ENCODE measurements at regions not wholly inside any gene's neighbourhood (a gene's known extent, or its start where the extent isn't known, plus 50 kb on each side); places are given as distances from the start of the nearest gene placed in this dataset.

- no peak for DNase-seq (ENCODE audit: low read depth in 3 of 3)
Measured at GRCh38 chr13:106351251-106351650, 184.2 kb downstream of the EFNB2 start.

GRCh38 chr13:106350208-106350607, 185.3 kb downstream of the EFNB2 start:
- DNase-seq (ENCODE audit: low read depth in 3 of 3): no peak

DNA sequence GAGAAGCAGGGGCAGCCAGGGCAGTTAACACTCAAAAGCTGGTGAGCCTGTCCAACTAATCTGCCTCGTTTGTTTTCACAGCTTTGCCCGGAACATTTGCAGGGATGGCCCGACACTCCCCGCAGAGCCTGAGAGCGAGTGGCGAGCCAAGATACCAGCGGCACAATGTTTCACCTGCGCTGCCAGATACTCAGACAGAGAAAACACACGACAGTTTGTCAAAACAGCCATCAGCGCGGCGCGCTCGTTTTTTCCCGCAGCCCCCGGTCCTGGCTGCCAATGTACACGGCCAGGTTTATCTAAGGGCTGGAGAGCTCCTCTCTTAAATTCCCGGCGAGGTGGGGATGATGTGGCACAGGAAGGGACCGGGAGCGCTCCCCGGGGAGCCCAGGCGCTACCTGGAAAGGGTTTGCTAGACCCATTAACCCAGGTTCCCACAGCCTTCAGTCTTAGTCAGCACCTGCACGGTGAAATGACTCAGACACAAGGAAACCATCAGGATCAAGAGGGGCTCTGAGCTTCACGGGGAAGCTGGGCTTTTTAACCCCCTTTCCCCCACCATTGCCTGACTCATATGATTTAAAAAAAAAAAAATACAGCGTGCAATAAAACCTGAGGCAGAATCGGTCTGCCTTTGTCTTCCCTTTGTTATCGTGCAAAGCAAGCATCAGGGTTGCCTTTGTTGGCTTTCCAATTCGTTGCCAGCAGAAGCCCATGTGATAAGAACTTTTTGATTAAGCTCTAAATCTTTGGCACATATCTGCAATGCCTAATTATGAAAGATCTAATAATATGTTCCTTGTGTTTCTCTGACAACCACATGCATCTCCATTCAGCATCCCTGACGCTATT, 186.2 kb downstream of the EFNB2 start:
- DNase-seq (ENCODE audit: low read depth in 3 of 3): no peak

- no peak for DNase-seq (ENCODE audit: low read depth in 3 of 3)
Measured at GRCh38 chr13:106348075-106348840, 187.2 kb downstream of the EFNB2 start.

GRCh38 chr13:106344342-106344741, 191.1 kb downstream of the EFNB2 start:
- no peak for DNase-seq (ENCODE audit: low read depth in 3 of 3)

GRCh38 chr13:106343836-106344235, 191.6 kb downstream of the EFNB2 start:
- DNase-seq (ENCODE audit: low read depth in 3 of 3): no peak

DNA sequence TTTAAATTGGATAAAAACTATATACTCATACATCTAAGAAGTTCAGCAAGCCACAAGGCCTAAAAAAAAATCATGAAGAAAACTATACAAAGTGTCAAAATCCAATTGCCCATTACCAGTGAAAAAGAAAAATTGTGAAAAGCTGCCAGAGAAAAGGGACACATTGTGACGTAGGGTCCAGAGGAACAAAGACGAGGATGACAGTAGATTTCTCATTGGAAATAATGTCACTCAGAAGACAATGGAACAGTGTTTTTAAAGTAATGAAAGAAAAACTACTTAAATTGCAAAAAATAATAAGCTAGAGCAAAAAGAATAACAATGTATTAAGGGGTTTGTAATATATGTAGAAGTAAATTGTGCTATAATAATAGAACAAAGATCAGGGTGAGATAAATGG, 195.2 kb downstream of the EFNB2 start:
- DNase-seq (ENCODE audit: low read depth in 3 of 3): no peak

DNA sequence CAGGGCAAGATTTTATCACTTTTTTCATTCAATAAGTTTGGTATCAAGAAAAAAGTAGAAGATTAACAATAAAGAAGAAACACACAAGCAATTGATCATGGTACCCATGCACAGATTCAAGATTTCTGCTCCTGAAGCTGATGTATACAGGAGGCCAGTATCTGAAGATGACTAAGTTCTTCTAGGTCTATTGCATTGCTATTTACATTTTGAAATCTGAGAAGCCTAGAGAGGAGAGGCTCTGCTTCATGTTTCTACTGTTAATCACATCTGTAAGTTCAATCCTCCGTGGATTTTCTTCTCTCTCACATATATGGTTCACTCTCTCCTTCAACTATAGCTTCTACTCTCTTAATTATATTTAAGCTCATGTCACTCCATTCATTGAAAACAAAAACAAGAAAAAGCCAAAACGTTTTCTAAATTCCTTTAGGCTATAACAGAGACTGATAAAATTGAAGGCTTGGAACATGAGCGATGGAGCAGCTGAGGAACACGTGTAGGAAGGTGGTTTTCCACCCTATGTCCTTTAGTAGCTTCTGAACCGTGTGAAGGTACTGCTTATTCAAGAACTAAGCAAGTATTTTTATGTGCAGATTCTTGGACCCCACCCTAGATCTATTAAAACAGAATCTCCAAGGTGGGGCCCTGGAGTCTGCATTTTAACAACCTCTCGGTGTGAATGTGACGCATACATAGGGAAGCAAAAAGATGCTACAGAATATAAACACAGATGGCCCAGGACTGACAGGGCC, 198.2 kb downstream of the EFNB2 start:
- no peak for DNase-seq (ENCODE audit: low read depth in 3 of 3)

- no peak for DNase-seq (ENCODE audit: low read depth in 3 of 3)
Measured at GRCh38 chr13:106336668-106337067, 198.8 kb downstream of the EFNB2 start.

GRCh38 chr13:106332621-106333020, 202.8 kb downstream of the EFNB2 start:
- DNase-seq (ENCODE audit: low read depth in 3 of 3): no peak

GRCh38 chr13:106331116-106331515, 204.3 kb downstream of the EFNB2 start:
- no peak for DNase-seq (ENCODE audit: low read depth in 3 of 3)

- DNase-seq (ENCODE audit: low read depth in 3 of 3): no peak
Measured at GRCh38 chr13:106329941-106330340, 205.5 kb downstream of the EFNB2 start.

DNA sequence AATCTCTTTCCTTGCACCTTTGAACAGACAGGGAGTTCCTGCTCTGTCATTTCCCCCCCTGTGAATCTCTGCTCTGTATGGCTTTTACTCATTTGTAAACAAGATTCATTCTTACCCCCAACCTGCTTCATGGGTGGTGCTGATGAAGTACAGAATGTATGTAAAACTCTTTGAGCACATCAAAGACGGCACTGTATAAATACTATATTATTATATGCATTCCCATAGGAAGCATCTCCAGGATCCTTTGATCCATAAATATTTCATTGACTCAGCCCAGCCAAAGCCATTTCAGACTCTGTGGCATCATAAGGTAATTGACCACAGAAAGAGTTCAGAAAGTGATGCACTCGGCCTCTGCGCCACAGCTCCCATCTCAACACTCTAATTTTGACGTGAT, 208.7 kb downstream of the EFNB2 start:
- DNase-seq (ENCODE audit: low read depth in 3 of 3): no peak

- DNase-seq (ENCODE audit: low read depth in 3 of 3): no peak
Measured at GRCh38 chr13:106324444-106324843, 211.0 kb downstream of the EFNB2 start.

- no peak for DNase-seq (ENCODE audit: low read depth in 3 of 3)
Measured at GRCh38 chr13:106322628-106323027, 212.8 kb downstream of the EFNB2 start.

- no peak for DNase-seq (ENCODE audit: low read depth in 3 of 3)
Measured at GRCh38 chr13:106318941-106319411, 216.5 kb downstream of the EFNB2 start.

GRCh38 chr13:106314417-106314816, 221.0 kb downstream of the EFNB2 start:
- no peak for DNase-seq (ENCODE audit: low read depth in 3 of 3)

DNA sequence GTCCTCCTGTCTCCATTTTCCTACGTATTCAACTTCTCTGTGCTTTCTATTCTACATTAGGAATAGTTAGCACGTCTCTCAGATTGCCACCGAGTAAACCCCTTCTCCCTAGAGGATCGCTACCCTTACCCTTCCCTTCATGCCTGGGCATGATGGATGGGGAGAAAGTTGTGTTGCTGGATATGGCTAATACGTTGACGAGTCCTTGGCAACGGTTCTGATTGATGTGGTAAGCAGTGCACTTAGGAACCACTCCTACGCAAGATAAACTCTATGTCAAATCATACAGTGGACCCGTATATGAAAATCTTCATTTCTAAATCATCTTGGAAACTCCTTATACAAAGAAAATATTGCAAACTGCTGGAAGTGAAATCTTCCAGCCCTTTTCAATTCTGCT, 224.5 kb downstream of the EFNB2 start:
- DNase-seq (ENCODE audit: low read depth in 3 of 3): no peak

GRCh38 chr13:106310291-106310865, 225.1 kb downstream of the EFNB2 start:
- DNase-seq (ENCODE audit: low read depth in 3 of 3): no peak

DNA sequence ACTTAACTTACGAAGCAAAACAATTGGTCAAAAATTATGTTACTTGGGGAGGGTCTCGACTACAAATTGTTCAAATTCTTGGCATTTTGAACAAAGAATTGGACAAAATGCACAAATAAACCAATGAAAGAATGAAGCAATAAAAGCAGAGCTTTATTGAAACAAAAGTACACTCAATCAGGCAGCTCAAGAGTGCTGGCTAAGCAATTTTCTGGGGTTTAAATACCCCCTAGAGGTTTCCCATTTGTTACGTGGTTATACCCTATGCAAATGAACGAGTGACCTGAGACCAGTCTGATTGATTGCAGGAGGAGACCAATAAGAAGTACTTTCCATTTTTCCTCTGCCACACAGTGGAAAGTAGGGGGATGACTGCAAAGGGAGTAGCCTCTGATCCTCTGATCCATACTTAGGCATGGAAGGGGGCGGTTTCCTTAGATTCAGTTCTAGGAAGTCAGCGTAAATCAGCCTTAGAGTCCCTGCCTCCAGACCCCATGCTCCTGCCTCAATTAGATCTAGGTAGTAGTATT, 228.6 kb downstream of the EFNB2 start:
- DNase-seq (ENCODE audit: low read depth in 3 of 3): no peak

DNA sequence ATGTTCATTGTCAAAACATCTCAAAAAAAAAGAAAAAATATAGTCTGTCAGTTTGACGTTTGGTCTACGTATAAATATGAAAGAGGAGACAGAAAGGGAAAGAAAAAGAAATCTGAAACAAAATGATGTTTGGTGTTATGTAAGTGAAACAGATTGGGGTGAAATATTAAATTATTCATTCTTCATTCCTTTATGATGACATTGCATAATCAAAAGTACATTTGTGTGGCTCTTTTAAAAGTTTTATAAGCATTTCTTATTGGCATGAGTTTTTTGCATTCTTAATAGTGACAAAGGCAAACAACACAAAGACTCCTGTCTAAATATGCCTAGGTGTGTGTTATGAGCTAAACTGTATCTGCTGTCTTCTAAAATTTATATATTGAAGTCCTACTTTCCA, 232.6 kb downstream of the EFNB2 start:
- no peak for DNase-seq (ENCODE audit: low read depth in 3 of 3)

- DNase-seq (ENCODE audit: low read depth in 3 of 3): no peak
Measured at GRCh38 chr13:106302011-106302410, 233.5 kb downstream of the EFNB2 start.
